Mammary epithelial cell (primary cell): ENCODE measurements at regions not wholly inside any gene's neighbourhood (a gene's known extent, or its start where the extent isn't known, plus 50 kb on each side); places are given as distances from the start of the nearest gene placed in this dataset.

Experiments
- EZH2 ChIP-seq: IDR thresholded peaks from 2 replicates; pipeline ENCODE4 v1.6.1; 2012; ENCODE audit warnings: low read length, inconsistent platforms, borderline replicate concordance
- TF ChIP-seq, protein P1 (sequence below), 2 donors: IDR thresholded peaks in 1 of 2; conservative IDR thresholded peaks in 1 of 2; 2 replicates each; pipeline ENCODE4 v1.5.1; 2011 to 2012; ENCODE audit warnings: inconsistent platforms in 2 of 2, low read length in 2 of 2, mild to moderate bottlenecking in 2 of 2, control low read depth in 1 of 2, low read depth in 1 of 2; ENCODE audit not compliant: insufficient read depth in 1 of 2; ENCODE audit errors: extremely low read depth in 1 of 2

DNA sequence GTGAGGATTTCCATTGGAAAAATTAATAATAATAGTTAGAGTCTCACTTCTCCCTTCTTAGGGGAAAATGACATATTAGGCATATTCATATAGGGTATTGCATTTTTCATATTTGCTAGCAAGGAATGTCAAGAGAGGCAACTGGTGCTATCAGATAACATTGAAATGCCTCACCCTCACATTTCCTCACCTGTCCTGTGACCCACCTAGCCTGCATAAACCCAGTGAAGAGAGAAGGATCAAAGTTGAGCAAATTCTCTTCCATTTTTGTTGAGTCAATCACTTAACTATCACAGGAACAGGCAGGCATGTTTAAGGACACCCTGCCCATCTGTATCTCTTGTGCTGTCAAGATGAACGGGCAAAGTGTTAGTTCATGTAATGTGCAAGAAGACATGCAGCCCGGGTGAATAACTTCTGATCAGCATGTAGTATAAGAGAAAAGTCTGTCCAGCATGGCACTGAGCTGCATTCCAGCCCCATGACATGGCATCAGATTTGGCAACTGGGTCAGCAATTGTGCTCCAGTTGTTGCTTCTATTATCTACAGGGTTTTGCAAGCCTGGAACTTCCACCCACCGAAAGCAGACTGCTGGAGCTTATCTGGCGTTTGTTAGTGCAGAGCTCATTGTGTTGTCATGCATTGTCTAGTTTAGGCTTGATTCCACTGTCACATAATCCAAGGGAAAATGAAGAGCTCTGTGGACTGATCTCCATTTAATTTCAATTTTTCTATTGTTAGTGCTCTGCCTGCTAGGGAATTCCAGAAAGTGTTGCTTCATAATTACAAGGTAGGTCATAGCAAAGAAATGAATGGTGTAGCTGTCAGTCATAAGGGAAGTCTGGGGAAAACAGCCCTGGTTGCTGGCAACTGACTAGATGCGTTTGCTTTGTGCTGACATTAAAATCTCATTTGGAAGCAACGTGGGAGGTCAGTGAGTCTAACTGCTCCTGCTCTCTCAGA is 138.4 kb upstream of the TNFAIP3 start:
- TF ChIP-seq, protein P1, sequence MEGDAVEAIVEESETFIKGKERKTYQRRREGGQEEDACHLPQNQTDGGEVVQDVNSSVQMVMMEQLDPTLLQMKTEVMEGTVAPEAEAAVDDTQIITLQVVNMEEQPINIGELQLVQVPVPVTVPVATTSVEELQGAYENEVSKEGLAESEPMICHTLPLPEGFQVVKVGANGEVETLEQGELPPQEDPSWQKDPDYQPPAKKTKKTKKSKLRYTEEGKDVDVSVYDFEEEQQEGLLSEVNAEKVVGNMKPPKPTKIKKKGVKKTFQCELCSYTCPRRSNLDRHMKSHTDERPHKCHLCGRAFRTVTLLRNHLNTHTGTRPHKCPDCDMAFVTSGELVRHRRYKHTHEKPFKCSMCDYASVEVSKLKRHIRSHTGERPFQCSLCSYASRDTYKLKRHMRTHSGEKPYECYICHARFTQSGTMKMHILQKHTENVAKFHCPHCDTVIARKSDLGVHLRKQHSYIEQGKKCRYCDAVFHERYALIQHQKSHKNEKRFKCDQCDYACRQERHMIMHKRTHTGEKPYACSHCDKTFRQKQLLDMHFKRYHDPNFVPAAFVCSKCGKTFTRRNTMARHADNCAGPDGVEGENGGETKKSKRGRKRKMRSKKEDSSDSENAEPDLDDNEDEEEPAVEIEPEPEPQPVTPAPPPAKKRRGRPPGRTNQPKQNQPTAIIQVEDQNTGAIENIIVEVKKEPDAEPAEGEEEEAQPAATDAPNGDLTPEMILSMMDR (conservative IDR thresholded peaks at IDR 0.05 in 1 of 2, IDR thresholded peaks at IDR 0.05 in 1 of 2; ENCODE audit: extremely low read depth in 1 of 2, insufficient read depth in 1 of 2, low read depth in 1 of 2, low read length in 2 of 2) = no peak
- TF ChIP-seq EZH2 = no peak
